Panc1 (cell line): ENCODE measurements at regions not wholly inside any gene's neighbourhood (a gene's known extent, or its start where the extent isn't known, plus 50 kb on each side); places are given as distances from the start of the nearest gene placed in this dataset.

Source experiments
- ATAC-seq: fragments of 200-7000 bp; cut with Tn5 transposase; 2 replicates; pipeline ENCODE4 v1.9.1; 2020; ENCODE audit warnings: mild to moderate bottlenecking, moderate library complexity
- BruUV-seq: library from RNA; stranded (reverse); fragments of 400-500 nt; replicated peaks from 2 replicates; lab custom pipeline; 2021; lab: Mats Ljungman, UMichigan
- CTCF ChIA-PET: fragments of 300-600 bp; sonication (Branson Sonifier 250); formaldehyde crosslinking; loops from one replicate; lab custom pipeline; 2022; ENCODE audit warnings: antibody characterized with exemption; lab: Charles Lee
- POLR2A ChIA-PET: fragments of 300-600 bp; sonication (Branson Sonifier 250); formaldehyde crosslinking; loops from one replicate; lab custom pipeline; 2022; ENCODE audit warnings: antibody characterized with exemption; lab: Charles Lee
- DNase-seq: peaks from one replicate; pipeline ENCODE4 v3.0.0-alpha.2; 2010; ENCODE audit warnings: low read depth, low spot score
- H3K27ac ChIP-seq: 2 replicates; pipeline ENCODE4 v1.5.1; 2011; ENCODE audit warnings: mild to moderate bottlenecking, low read length, inconsistent platforms
- H3K27me3 ChIP-seq: fragments of 200-500 bp; sonication (Bioruptor generic); 2 replicates; pipeline ENCODE4 v1.6.0; 2014; ENCODE audit warnings: low read length, inconsistent platforms; ENCODE audit not compliant: control insufficient read depth, insufficient read depth
- H3K36me3 ChIP-seq: fragments of 200-500 bp; sonication (Bioruptor generic); 2 replicates; pipeline ENCODE4 v1.5.1; 2014; ENCODE audit warnings: inconsistent platforms, mild to moderate bottlenecking, low read length, moderate library complexity; ENCODE audit not compliant: control insufficient read depth, insufficient read depth
- H3K4me1 ChIP-seq: 2 replicates; pipeline ENCODE4 v1.5.1; 2011; ENCODE audit warnings: inconsistent platforms, mild to moderate bottlenecking, low read length, moderate library complexity; ENCODE audit not compliant: control insufficient read depth, insufficient read depth
- H3K4me3 ChIP-seq, 2 experiments: 2 replicates each; pipeline ENCODE4 v1.5.1; 2011 to 2012; ENCODE audit warnings: low read depth in 2 of 2, low read length in 2 of 2, mild to moderate bottlenecking in 2 of 2, inconsistent platforms in 1 of 2, moderate library complexity in 1 of 2
- H3K9me3 ChIP-seq: fragments of 200-500 bp; sonication (Bioruptor generic); 2 replicates; pipeline ENCODE4 v1.5.1; 2014; ENCODE audit warnings: low read depth, mild to moderate bottlenecking, inconsistent platforms, low read length, moderate library complexity; ENCODE audit not compliant: control insufficient read depth, insufficient read depth
- CTCF ChIP-seq: fragments of 450-650 bp; IDR thresholded peaks from 2 replicates; pipeline ENCODE4 v1.5.1; 2017; ENCODE audit warnings: mild to moderate bottlenecking
- POLR2AphosphoS5 ChIP-seq: IDR thresholded peaks from 2 replicates; pipeline ENCODE4 v1.6.1; 2012; ENCODE audit warnings: mild to moderate bottlenecking, low read depth, low read length, moderate library complexity
- REST ChIP-seq, 2 experiments: IDR thresholded peaks; 2 replicates each; pipeline ENCODE4 v1.6.1; 2011 to 2012; ENCODE audit warnings: low read depth in 2 of 2, control low read depth in 1 of 2, low read length in 1 of 2, mild to moderate bottlenecking in 1 of 2, moderate library complexity in 1 of 2; ENCODE audit not compliant: insufficient read depth in 1 of 2
- SIN3A ChIP-seq: IDR thresholded peaks from 2 replicates; pipeline ENCODE4 v1.6.1; 2012; ENCODE audit warnings: low read depth, mild to moderate bottlenecking, low read length, moderate library complexity, borderline replicate concordance; ENCODE audit not compliant: insufficient read depth
- TCF7L2 ChIP-seq: IDR thresholded peaks from 2 replicates; pipeline ENCODE4 v1.6.1; 2011; ENCODE audit warnings: mild to moderate bottlenecking, low read depth, low read length, inconsistent platforms
- in situ Hi-C: cut with HindIII; loops from 2 replicates; pipeline ENCODE4 v1.10.0; 2016; ENCODE audit warnings: low sequenced_read_pairs, low pct_unique_long_range_greater_than_20kb
- intact Hi-C: fragments of 100-400 bp; cut with micrococcal nuclease; formaldehyde crosslinking; loops from one replicate; pipeline ENCODE4 v1.10.0; 2022; ENCODE audit not compliant: unreplicated experiment

GRCh38 chr6:6716998-6717763, 128.7 kb downstream of the LY86 start:
- BruUV-seq, result no TSS peak

GRCh38 chr6:6717953-6718352, 129.4 kb downstream of the LY86 start:
- no peaks in the 10 kb centered on the region for H3K4me1 ChIP-seq
- DNase-seq (no peak), ATAC-seq (no peak)
- no peaks in the 10 kb centered on the region for H3K27me3 ChIP-seq
- H3K27ac ChIP-seq, result no peak overlapping the region
- H3K9me3 ChIP-seq, result no peaks in the 10 kb centered on the region
- intact Hi-C loops (no loop called here), in situ Hi-C loops (no loop called here)
- no peak overlapping the region for H3K4me3 ChIP-seq
- TF ChIP-seq SIN3A (no peak), REST (IDR thresholded peaks at IDR 0.05; ENCODE audit: insufficient read depth in 1 of 2, low read depth in 2 of 2, low read length in 1 of 2) (no peak), POLR2AphosphoS5 (no peak), TCF7L2 (no peak), CTCF (no peak)
- no TSS peak for BruUV-seq
- CTCF ChIA-PET, result interaction anchor here (0.6 kb wide), 1 partner anchor 88 kb away, joined by 3 read pairs; no protein-coding TSS in a partner anchor
- POLR2A ChIA-PET, result no interaction called here
- no peaks in the 10 kb centered on the region for H3K36me3 ChIP-seq

More at GRCh38 chr6:6716998-6717763, 128.7 kb downstream of the LY86 start:
- POLR2A ChIA-PET, result no interaction called here
- Histone ChIP-seq H3K4me3 (no peak overlapping the region), H3K36me3 (no peaks in the 10 kb centered on the region), H3K27ac (no peak overlapping the region), H3K9me3 (no peaks in the 10 kb centered on the region), H3K27me3 (no peaks in the 10 kb centered on the region), H3K4me1 (no peaks in the 10 kb centered on the region)
- TF ChIP-seq CTCF, result no peak
- no peak for TF ChIP-seq TCF7L2
- TF ChIP-seq REST (IDR thresholded peaks at IDR 0.05; ENCODE audit: insufficient read depth in 1 of 2, low read depth in 2 of 2, low read length in 1 of 2), result no peak
- CTCF ChIA-PET, result interaction anchor here (0.6 kb wide), 1 partner anchor 89 kb away, joined by 3 read pairs; no protein-coding TSS in a partner anchor
- intact Hi-C loops, result no loop called here
- DNase-seq, result no peak
- ATAC-seq, result no peak
- in situ Hi-C loops, result no loop called here
